GM23338 (cell line): ENCODE measurements at regions not wholly inside any gene's neighbourhood (a gene's known extent, or its start where the extent isn't known, plus 50 kb on each side); places are given as distances from the start of the nearest gene placed in this dataset.

Experiments used
- EZH2 ChIP-seq: fragments of 200-600 bp; sonication (generic); IDR thresholded peaks from one replicate; pipeline ENCODE4 v1.8.0; 2017; ENCODE audit warnings: antibody characterized with exemption, mild to moderate bottlenecking, low read depth; ENCODE audit not compliant: unreplicated experiment
- JUNB ChIP-seq: IDR thresholded peaks from one replicate; pipeline ENCODE4 v1.6.1; 2016; ENCODE audit warnings: antibody characterized with exemption; ENCODE audit not compliant: unreplicated experiment
- POLR2AphosphoS5 ChIP-seq: IDR thresholded peaks from 2 replicates; pipeline ENCODE4 v1.6.1; 2016; ENCODE audit warnings: antibody characterized with exemption, low read depth
- ZNF114 ChIP-seq: fragments of 250-450 bp; sonication (Bioruptor Pico); IDR thresholded peaks from 2 replicates; pipeline ENCODE4 v1.5.0; 2020; ENCODE audit warnings: mild to moderate bottlenecking, moderate library complexity
- TF ChIP-seq, protein P1 (sequence below), 2 experiments: fragments of 200-600 bp in 1 of 2; sonication (generic) in 1 of 2; conservative IDR thresholded peaks; 2 replicates each; pipeline versions ENCODE4 v1.5.1 to v1.6.1; 2016 to 2017; ENCODE audit warnings: antibody characterized with exemption in 2 of 2, low read depth in 2 of 2, mild to moderate bottlenecking in 2 of 2, moderate library complexity in 1 of 2
- TF ChIP-seq, protein P2 (sequence below): fragments of 250-450 bp; sonication (Bioruptor Pico); IDR thresholded peaks from 2 replicates; pipeline ENCODE4 v1.5.0; 2020; ENCODE audit warnings: mild to moderate bottlenecking, moderate library complexity

DNA sequence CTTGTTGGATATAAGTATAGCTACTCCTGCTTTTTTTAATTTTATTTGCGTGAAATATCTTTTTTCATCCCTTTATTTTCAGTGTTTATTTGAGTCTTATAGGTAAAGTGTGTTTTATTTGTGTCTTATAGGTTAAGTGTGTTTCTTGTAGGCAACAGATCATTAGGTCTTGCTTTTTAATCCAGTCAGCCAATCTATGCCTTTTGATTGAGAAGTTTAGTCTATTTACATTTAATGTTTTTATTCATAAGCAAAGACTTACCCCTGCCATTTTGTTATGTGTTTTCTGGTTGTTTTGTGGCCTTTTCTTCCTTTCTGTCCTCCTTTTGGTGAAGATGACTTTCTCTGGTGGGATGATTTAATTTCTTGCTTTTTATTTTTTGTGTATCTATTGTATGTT lies 232.0 kb downstream of the RAP2B start:
- TF ChIP-seq, protein P1, sequence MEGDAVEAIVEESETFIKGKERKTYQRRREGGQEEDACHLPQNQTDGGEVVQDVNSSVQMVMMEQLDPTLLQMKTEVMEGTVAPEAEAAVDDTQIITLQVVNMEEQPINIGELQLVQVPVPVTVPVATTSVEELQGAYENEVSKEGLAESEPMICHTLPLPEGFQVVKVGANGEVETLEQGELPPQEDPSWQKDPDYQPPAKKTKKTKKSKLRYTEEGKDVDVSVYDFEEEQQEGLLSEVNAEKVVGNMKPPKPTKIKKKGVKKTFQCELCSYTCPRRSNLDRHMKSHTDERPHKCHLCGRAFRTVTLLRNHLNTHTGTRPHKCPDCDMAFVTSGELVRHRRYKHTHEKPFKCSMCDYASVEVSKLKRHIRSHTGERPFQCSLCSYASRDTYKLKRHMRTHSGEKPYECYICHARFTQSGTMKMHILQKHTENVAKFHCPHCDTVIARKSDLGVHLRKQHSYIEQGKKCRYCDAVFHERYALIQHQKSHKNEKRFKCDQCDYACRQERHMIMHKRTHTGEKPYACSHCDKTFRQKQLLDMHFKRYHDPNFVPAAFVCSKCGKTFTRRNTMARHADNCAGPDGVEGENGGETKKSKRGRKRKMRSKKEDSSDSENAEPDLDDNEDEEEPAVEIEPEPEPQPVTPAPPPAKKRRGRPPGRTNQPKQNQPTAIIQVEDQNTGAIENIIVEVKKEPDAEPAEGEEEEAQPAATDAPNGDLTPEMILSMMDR (conservative IDR thresholded peaks at IDR 0.05; ENCODE audit: low read depth in 2 of 2) = no peak
- TF ChIP-seq EZH2 (no peak), POLR2AphosphoS5 (no peak), JUNB (no peak), ZNF114 (CRISPR knock-in tag) (no peak)
- TF ChIP-seq, protein P2, sequence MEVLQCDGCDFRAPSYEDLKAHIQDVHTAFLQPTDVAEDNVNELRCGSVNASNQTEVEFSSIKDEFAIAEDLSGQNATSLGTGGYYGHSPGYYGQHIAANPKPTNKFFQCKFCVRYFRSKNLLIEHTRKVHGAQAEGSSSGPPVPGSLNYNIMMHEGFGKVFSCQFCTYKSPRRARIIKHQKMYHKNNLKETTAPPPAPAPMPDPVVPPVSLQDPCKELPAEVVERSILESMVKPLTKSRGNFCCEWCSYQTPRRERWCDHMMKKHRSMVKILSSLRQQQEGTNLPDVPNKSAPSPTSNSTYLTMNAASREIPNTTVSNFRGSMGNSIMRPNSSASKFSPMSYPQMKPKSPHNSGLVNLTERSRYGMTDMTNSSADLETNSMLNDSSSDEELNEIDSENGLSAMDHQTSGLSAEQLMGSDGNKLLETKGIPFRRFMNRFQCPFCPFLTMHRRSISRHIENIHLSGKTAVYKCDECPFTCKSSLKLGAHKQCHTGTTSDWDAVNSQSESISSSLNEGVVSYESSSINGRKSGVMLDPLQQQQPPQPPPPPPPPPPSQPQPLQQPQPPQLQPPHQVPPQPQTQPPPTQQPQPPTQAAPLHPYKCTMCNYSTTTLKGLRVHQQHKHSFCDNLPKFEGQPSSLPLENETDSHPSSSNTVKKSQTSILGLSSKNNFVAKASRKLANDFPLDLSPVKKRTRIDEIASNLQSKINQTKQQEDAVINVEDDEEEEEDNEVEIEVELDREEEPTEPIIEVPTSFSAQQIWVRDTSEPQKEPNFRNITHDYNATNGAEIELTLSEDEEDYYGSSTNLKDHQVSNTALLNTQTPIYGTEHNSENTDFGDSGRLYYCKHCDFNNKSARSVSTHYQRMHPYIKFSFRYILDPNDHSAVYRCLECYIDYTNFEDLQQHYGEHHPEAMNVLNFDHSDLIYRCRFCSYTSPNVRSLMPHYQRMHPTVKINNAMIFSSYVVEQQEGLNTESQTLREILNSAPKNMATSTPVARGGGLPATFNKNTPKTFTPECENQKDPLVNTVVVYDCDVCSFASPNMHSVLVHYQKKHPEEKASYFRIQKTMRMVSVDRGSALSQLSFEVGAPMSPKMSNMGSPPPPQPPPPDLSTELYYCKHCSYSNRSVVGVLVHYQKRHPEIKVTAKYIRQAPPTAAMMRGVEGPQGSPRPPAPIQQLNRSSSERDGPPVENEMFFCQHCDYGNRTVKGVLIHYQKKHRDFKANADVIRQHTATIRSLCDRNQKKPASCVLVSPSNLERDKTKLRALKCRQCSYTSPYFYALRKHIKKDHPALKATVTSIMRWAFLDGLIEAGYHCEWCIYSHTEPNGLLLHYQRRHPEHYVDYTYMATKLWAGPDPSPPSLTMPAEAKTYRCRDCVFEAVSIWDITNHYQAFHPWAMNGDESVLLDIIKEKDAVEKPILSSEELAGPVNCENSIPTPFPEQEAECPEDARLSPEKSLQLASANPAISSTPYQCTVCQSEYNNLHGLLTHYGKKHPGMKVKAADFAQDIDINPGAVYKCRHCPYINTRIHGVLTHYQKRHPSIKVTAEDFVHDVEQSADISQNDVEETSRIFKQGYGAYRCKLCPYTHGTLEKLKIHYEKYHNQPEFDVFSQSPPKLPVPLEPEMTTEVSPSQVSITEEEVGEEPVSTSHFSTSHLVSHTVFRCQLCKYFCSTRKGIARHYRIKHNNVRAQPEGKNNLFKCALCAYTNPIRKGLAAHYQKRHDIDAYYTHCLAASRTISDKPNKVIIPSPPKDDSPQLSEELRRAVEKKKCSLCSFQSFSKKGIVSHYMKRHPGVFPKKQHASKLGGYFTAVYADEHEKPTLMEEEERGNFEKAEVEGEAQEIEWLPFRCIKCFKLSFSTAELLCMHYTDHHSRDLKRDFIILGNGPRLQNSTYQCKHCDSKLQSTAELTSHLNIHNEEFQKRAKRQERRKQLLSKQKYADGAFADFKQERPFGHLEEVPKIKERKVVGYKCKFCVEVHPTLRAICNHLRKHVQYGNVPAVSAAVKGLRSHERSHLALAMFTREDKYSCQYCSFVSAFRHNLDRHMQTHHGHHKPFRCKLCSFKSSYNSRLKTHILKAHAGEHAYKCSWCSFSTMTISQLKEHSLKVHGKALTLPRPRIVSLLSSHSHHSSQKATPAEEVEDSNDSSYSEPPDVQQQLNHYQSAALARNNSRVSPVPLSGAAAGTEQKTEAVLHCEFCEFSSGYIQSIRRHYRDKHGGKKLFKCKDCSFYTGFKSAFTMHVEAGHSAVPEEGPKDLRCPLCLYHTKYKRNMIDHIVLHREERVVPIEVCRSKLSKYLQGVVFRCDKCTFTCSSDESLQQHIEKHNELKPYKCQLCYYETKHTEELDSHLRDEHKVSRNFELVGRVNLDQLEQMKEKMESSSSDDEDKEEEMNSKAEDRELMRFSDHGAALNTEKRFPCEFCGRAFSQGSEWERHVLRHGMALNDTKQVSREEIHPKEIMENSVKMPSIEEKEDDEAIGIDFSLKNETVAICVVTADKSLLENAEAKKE = no peak
